AG08396 (cell line): ENCODE measurements at regions not wholly inside any gene's neighbourhood (a gene's known extent, or its start where the extent isn't known, plus 50 kb on each side); places are given as distances from the start of the nearest gene placed in this dataset.

Experiments
- DNase-seq: peaks from one replicate; pipeline ENCODE4 v3.0.0; 2012; ENCODE audit warnings: low spot score, mixed read lengths

DNA sequence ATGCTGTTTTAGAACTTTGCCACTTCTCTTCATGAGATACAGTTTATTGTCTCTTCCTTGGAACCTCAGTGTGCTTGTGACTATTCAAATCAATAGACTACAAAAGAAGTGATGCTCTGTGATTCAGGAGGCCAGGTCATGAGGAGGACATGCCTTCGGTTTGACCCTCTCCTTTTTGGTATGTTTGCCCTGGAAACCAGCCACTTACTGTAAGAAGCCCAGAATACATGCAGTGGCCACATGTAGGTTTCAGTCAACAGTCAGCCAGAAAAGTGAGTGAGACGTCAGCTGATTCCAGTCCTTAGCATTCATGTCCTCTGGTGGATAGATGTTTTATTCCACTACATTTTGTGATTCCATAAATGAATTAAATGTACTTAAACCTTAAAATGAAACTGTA lies 328.7 kb downstream of the PCDH18 start:
- peak; percentile 21 for DNase-seq

DNA sequence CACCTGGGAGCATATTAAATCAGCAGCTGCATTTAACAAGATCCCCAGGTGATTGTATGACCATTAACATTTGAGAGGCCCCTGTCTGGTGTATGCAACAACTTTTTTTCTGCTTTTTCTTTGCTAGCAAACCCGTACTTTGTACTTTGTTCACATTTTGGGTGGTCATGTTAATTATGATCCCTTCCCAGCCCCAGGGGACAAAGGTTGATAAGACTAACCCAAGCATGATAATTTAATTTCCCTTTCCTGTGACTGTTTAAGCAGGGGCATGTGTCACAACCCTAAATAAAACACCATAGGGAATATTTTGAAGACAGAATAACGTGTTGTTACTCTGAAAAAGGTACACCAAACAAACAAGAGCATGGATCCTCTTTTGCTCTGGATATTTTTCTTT lies 332.0 kb downstream of the PCDH18 start:
- DNase-seq: no peak

DNA sequence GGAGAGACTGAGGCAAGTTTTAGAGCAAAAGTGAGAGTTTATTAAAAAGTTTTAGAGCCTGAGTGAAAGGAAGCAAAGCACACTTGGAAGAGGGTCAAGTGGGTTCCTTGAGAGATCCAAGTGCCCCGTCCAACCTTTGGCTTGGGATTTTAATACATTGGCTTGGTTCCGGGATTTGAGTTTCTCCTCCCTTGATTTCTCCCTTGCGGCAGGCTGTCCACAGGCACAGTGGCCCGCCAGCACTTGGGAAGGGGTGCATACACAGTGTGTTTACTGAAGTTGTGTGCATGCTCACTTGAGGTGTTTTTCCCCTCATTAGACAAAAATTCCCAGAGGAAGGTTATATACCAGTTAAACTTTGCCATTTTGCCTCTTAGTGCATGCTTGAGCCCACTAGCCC lies 333.5 kb downstream of the PCDH18 start:
- DNase-seq: no peak

DNA sequence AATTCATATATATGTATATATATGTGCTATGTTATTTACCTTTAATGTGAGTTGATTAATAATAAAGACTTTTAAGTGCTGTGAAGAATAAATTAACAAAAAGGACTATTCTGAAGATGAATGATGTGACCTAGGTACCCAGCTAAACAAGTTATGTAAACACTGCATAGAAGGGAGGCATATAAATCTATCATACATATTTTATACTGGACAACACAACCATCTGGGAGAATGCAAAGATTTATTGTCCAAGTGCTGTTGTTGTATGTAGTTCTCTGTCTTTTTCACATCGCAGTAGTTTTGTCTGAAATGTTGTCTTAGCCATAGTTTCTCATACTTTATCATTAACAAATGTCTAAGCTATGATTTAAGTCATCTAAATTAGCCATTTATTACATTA lies 337.6 kb downstream of the PCDH18 start:
- no peak for DNase-seq

DNA sequence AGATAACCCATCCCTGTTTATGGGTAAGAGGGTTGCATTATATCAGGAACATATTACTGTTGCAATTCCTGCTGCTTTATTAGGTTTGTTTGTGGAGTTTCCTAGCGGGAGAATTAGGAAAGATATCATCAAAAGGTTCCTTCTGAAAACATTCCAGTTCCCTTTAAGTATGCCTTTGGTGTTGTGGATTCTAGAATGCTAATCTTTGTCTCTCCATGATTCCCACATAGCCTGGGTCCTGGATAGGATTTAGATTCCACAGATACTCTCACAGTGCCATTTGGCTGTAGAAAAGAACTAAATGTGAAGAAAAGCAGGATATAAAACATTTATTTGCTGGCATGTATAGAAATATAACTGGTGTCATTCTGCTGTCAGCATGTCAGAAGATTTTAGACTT lies 338.7 kb downstream of the PCDH18 start:
- DNase-seq: no peak

DNA sequence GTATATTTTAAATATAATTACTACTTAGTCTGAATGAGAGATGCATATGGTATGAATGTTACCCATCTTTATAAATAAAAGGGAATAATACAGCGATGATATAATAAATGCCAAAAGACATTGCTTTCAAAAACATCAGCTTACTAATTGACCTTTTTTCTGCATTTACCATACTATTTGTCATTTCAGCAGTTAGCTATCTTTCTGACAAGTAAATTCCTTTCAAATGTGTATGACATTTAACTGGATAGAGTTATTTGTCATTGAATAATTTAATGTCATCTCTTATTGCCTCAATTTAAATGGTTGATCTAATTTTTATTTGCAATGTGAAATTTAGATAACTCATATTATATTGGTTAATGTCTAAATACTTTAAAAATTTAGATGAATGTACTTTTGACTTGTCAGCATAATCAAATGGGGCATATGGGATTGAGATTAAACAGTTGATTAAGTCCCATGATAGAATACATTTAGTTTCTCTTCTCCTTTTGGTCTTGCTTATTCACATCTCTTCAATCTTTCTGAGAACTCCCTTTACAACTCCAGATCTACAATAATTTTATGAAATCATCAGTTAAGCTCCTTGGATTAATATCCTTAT lies 350.9 kb downstream of the PCDH18 start:
- no peak for DNase-seq

DNA sequence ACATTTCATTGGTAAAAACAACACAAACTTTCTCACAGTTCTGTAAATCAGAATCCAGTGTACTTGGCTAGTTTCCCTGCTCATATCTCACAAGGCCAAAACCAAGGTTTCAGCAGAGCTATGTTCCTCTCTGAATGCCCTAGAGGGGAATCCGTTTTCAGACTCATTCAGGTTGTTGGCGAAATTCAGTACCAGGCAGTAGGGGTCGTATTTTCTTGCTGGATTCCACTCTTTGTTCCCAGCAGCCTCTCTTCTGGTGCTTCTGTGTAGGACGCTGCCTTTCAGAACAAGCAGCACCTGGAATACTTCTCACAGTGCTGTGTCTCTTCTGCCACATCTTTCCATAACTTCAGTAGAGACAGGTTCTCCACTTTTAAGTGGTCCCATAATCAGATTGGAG lies 351.9 kb downstream of the PCDH18 start:
- no peak for DNase-seq

DNA sequence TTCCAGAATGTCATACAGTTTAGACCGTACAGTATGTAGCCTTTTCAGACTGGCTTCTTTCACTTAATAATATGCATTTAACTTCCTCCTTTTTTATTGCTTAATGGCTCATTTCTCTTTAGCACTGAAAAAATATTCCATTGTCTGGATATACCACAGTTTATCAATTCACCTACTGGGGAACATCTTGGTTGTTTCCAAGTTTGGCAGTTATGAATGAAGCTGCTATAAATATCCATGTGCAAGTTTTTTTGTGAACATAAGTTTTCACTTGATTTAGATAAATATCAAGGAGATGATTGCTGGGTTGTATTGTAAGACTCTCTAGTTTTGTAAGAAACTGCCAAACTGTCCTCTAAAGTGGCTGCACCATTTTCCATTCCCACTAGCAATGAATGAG lies 375.5 kb downstream of the PCDH18 start:
- no peak for DNase-seq

DNA sequence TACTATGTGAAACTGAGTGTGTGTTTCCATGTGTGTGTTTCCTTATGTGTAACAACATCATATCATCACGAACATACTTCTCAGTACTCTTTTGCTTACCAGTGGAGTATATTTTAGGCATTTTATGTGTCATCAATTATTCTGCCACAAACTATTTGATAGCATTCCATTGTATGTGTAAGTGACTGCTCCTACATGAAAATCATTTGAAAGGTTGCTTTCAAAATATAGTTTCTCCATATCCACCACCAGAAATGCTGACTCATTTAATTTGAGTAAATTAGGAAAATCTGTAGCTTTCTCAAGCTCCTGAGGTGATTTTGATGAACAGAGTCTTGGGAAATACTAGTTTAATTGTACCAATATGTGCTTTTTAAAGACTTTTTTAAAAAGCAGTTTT lies 376.2 kb downstream of the PCDH18 start:
- DNase-seq: peak; percentile 41

DNA sequence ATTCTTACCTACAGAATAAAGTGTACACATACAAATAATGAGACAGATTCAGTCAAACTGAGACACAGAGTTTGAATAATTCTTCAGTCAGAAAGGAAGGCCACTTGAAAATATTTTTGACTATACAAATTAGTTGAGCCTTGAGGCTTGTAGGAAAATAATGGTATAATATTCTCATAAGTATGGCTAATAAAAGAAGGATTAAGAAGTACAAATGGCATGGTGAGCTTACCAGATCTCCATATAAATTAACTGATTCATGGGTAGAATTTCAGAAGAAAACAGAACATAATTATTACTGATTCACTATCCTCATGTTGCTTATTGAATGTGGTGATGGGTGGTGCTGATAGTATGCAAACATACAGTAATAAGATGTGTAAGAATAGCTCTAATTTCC lies 401.1 kb downstream of the PCDH18 start:
- DNase-seq: no peak

DNA sequence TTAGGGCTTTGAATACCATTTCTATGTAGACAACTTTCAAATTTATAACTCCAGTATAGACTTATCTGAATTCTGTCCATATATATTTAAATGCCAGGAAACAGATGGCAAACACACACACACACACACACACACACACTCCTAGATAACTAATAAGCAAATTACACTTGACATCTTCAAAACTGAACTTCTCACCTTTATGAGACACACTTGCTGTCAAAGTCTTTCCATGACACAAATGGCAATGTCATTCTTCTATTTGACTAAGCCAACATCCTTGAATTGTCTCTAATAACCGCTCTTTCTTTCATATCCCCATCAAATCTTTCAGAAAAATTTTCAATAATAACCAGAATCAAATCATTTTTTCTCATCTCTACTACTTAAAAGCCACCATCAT lies 402.4 kb downstream of the PCDH18 start:
- DNase-seq: no peak

DNA sequence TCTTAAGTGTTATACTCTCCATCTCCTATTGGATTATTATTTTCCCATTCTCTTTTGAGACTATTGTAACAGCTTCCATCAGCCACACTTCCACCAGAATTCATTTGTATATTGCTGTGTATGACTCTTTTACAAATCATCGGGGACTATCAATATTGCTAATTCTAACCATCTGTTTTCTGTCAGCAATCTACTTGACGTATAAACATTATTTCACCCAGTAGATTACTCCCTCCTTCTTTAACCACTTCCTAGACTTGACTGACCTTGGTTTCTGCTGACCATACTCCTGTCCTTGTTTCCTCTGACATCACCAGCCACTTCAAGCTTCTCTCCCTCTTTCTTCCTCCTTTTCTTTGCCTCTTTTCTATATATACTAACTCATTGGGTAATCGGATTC lies 402.9 kb downstream of the PCDH18 start:
- peak; percentile 20 for DNase-seq

DNA sequence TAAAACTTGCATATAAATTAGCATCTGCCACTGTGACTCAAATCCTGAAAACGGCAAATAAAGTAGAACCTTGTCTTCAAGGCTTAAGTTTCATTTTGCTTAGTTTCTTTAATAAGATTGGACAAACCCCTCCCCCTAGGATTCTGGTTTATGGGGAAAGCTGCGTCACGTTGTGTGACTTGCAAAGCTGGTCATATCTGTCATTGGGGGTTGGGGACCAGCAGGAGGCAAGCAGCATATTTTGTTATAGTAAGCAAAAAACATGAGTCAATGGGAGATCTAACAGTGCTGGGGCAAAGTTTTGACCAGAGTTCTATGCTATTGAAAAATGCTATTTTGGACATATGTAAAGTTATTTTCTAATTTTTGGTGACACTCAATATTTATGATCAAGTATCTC lies 407.3 kb downstream of the PCDH18 start:
- peak; percentile 15 for DNase-seq

DNA sequence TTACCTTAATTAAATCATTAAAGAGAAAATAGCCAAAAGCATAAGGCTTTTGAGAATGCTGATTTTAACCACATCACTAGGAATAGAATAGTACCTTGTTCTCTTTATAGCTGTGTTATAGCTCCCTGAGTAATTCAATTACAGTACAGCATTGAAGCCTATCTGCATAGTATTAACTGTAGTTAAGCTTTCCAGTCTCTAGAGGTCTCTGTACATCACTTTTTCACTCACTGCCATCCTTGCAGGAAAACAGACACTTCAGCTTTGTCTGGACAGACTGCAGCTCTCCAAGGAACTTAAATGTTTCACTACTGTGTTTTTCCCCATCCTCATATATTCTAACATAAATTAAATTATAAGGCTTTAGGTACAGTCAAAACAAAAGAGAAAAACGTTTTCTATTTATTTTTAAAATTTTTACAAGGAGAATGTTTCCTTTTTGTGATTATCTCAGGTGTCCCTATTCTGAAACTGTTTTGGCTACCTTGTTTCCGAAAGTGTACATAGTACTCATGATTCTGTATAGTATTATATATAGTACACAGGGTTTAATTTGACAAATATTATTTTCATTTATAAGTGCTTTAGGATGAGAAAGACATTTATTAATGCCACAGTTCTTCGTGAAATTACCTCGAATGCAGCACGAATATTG lies 407.9 kb downstream of the PCDH18 start:
- DNase-seq: peak; percentile 30

DNA sequence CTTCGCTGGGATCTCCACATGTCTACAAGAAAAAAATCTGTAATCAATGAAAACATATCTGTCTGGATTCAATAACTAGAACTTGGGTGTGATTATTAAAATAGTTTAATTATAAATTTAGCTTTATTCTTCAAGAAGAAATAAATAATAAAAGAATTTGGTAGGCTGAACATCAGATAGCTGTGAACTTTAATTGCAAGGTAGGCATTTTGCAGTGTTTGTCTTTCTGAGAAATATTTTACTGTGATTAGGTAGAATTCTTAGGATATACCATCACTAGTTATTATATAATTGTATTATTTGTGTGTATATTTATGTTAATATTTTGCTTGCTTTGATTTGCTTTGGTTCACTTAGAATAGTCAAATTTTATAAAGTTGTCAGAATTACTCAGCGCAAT lies 409.4 kb downstream of the PCDH18 start:
- DNase-seq: no peak

DNA sequence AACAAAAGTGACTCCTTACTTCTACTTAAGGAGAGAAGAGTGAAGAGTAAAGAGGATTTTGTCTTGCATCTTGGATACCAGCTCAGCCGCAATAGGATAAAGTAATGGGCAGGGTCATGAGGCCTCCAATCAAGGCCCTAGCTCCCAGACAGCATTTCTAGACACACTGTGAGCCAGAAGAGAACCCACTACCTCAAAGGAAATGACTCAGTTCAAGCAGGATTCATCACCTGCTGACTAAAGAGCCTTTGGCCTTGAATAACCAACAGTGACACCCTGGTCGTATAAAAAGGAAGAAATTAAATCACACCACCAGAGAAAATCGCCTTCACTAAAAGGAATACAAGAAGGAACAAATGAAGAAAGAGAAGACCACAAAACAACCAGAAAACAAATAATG lies 416.1 kb downstream of the PCDH18 start:
- DNase-seq: no peak

DNA sequence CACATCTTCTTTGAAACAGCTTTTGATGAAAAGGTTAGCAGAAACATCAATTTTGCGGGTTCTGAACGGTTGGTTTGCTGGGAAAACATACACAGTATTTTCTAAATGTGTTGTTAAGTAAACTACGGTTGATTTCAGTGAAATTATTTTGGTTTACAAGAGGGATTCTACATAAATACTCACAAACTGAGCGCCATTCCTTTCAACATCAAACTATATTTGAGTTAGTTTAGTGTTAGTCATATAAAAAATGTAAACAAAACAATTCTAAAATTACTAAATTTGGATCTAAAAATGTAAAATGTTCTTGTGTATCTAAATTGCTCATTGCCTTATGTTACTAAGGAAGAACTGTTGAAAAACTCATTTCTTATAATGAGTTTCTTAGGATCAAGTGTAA lies 425.6 kb downstream of the PCDH18 start:
- DNase-seq: no peak

DNA sequence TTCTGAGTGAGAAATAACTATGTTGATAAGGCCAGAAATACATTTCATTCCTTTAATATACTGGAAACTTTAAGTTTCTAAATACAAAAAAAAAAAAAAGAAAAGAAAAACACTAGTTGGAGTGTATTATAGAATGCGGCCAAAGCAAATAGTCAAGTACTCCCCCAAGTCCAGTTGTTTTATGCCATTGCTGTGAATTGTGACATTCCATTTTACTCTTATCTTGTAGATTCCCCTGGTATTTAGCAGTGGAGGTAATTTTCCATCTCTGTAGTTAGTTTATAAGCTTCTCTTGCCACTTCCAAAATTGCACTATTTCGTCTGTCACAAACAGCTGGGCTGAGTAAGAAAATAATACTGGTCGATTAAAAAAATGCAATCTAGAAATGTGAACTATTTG lies 426.0 kb downstream of the PCDH18 start:
- no peak for DNase-seq

DNA sequence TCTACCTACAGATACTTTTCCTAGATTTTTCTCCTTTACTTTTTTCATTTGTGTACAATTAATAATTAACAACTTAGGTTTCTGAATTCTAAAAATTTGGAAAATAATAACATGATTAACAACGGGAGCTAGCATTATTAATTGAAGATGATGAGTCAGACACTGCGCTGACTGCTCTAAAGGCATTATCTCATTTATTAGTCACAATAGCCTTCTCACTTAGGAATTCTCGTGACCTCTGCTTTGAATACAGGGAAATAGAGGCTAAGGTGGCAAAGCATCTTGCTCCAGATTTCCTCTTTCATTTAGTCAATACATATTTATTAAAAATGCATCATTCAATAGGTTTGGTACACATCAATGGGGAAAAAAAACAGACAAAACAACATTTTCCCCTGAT lies 441.3 kb downstream of the PCDH18 start:
- DNase-seq: no peak

DNA sequence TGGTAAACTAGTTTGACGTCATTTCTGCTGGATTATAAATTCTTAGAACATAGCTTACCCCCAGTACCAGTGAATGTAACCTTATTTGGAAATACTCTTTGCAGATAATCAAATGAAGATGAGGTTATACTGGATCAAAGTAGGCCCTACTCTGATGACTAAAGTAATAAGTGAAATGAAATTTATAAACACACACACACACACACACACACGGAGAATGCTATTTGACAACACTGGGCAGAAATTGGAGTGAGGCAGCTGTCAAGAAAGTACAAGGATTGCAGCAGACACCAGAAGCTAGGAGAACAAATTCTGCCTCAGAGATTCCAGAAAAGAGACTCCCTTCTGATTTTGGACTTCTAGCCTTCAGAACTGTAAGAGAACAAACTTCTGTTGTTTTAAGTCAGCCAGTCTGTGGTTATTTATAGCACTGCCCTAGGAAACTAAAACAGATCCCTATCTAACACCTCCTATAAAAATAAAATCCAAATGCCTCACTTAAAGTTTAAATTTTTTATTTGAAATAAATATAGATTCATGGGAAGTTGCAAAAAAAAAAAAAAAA lies 448.6 kb downstream of the PCDH18 start:
- no peak for DNase-seq

DNA sequence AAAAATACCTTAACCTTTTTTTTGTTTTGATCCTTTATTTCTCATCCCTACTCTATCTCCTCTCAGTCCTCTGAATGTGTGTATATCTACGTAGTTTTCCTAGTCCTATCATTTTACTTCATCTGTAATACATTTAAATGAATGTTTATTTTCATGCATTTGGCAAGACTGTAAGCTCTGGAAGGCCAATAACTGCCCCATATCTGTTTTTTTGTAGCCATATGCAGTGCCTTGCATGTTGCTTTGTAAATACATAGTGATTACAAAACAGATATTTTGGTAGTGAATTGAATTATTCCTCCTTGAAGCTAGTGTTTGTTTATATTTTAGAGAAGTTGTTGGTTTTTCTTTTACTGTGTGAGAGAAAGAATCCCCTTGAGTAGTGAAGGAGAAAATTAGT lies 450.2 kb downstream of the PCDH18 start:
- DNase-seq: no peak

DNA sequence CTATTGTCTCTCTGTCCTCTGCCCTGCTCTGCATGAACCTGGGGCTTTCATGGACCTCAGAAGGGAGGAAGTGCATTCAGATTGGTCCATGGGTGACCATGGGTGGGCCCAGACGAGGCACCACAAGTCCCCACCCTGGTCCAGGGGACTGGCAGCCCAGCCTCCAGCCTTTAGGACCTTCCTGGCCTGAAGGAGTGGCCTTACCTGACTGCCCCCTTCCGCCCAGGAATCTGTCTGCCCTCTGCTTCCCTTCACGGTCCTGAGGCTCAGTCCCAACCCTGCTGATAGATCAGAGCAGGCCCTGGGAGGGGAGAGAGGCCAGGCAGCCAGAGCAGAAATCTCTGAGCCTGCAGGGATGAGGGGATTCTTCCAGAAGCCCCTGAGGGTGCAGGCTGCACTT lies 455.4 kb downstream of the PCDH18 start:
- DNase-seq: no peak

DNA sequence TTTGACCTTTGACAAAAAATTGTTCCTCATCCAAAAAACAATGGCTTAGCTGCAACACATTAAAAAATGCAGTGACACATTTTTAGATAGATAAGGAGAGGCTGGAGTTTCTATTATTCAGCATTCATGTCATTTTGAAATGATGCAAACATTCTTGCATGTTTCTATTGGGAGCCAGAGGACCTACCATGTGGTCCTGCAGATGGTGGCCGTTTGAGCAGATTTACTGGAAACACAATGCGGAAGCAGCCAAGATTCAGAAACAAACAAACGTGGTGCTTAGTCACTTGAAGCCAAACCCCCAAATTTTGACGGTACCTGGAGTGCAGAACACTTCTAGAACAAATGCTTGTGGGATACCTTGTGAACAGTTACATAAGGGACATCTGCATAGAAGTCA lies 456.7 kb downstream of the PCDH18 start:
- DNase-seq: no peak

DNA sequence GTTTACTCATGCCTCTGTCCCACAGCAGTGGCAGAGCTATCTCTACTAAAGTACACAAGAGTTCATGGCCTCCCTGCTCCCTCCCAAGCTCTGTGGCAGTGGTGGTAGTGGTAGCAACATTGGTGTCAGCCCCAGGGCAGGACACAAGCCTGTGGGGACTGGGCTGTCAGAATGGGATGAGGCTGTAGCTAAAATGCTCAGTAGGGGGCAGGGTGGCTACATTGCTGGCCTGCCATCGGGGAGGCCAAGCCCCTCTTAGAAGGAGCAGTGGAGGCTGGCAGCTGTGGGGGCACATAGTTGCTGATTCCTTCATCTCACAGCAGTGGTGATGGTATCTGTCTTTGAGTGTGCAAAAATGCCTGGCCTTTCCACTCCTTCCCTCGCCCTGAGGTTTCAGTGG lies 461.7 kb downstream of the PCDH18 start:
- DNase-seq: no peak
